WTC11 (cell line): ENCODE measurements at regions not wholly inside any gene's neighbourhood (a gene's known extent, or its start where the extent isn't known, plus 50 kb on each side); places are given as distances from the start of the nearest gene placed in this dataset.

ENCODE experiments used
- ATAC-seq: fragments of 200-7000 bp; cut with Tn5 transposase; 2 replicates; pipeline ENCODE4 v1.10.0; 2021; ENCODE audit warnings: mild to moderate bottlenecking, moderate library complexity
- CTCF ChIA-PET: fragments of 300-600 bp; sonication (Branson Sonifier 250); formaldehyde crosslinking; loops from one replicate; lab custom pipeline; 2021; ENCODE audit warnings: antibody characterized with exemption; lab: Charles Lee
- POLR2A ChIA-PET: fragments of 350-600 bp; sonication (Branson Sonifier 250); formaldehyde crosslinking; loops from one replicate; lab custom pipeline; 2021; ENCODE audit warnings: antibody characterized with exemption; lab: Charles Lee
- DNase-seq: peaks from one replicate; pipeline ENCODE4 v3.0.0; 2021; ENCODE audit warnings: low spot score
- H3K27ac Mint-ChIP-seq: 2 replicates; pipeline ENCODE4 v1.8.0; 2021; ENCODE audit warnings: mixed read lengths
- H3K27me3 Mint-ChIP-seq: 2 replicates; pipeline ENCODE4 v1.8.0; 2021; ENCODE audit warnings: low read depth, mild to moderate bottlenecking, moderate library complexity, mixed read lengths
- H3K36me3 Mint-ChIP-seq: 2 replicates; pipeline ENCODE4 v1.8.0; 2021; ENCODE audit warnings: mixed read lengths
- H3K4me1 Mint-ChIP-seq: 2 replicates; pipeline ENCODE4 v1.8.0; 2022; ENCODE audit warnings: mixed read lengths
- H3K4me3 Mint-ChIP-seq: 2 replicates; pipeline ENCODE4 v1.8.0; 2021; ENCODE audit warnings: mild to moderate bottlenecking, moderate library complexity, mixed read lengths
- H3K9me3 Mint-ChIP-seq: 2 replicates; pipeline ENCODE4 v1.8.0; 2021; ENCODE audit warnings: mixed read lengths
- CDX4 ChIP-seq: fragments of 250-450 bp; sonication (Bioruptor Pico); IDR thresholded peaks from 2 replicates; pipeline ENCODE4 v1.9.0; 2021; ENCODE audit warnings: moderate library complexity, mild to moderate bottlenecking, inconsistent platforms, borderline replicate concordance
- CREB1 ChIP-seq: sonication (generic); formaldehyde crosslinking; IDR thresholded peaks from 2 replicates; pipeline ENCODE4 v1.8.0; 2023; ENCODE audit warnings: mild to moderate bottlenecking, missing genetic modification reagents
- ELF4 ChIP-seq: sonication (generic); formaldehyde crosslinking; IDR thresholded peaks from 2 replicates; pipeline ENCODE4 v1.8.1; 2022; ENCODE audit warnings: low read depth, mild to moderate bottlenecking, moderate library complexity, missing genetic modification reagents
- ERG ChIP-seq: fragments of 250-450 bp; sonication (Bioruptor Pico); IDR thresholded peaks from 2 replicates; pipeline ENCODE4 v1.8.0; 2021; ENCODE audit warnings: mild to moderate bottlenecking
- FOXP4 ChIP-seq: sonication (generic); formaldehyde crosslinking; IDR thresholded peaks from 2 replicates; pipeline ENCODE4 v1.8.0; 2022; ENCODE audit warnings: mild to moderate bottlenecking, missing genetic modification reagents
- IRF2 ChIP-seq: sonication (generic); formaldehyde crosslinking; IDR thresholded peaks from 2 replicates; pipeline ENCODE4 v1.8.0; 2022; ENCODE audit warnings: low read depth, missing genetic modification reagents, borderline replicate concordance
- MLX ChIP-seq: sonication (generic); formaldehyde crosslinking; IDR thresholded peaks from 2 replicates; pipeline ENCODE4 v1.8.1; 2023; ENCODE audit warnings: mild to moderate bottlenecking, missing genetic modification reagents, moderate library complexity
- RELA ChIP-seq: sonication (generic); formaldehyde crosslinking; IDR thresholded peaks from 2 replicates; pipeline ENCODE4 v1.8.1; 2022; ENCODE audit warnings: missing genetic modification reagents, mild to moderate bottlenecking, borderline replicate concordance
- USF2 ChIP-seq: sonication (generic); formaldehyde crosslinking; IDR thresholded peaks from 2 replicates; pipeline ENCODE4 v1.8.1; 2023; ENCODE audit warnings: mild to moderate bottlenecking, missing genetic modification reagents, moderate library complexity
- ZMAT4 ChIP-seq: fragments of 250-450 bp; sonication (Bioruptor Pico); IDR thresholded peaks from 2 replicates; pipeline ENCODE4 v1.9.0; 2021; ENCODE audit warnings: mild to moderate bottlenecking
- ZNF219 ChIP-seq: sonication (generic); formaldehyde crosslinking; IDR thresholded peaks from 2 replicates; pipeline ENCODE4 v1.8.0; 2023; ENCODE audit warnings: missing genetic modification reagents, mild to moderate bottlenecking, borderline replicate concordance
- ZNF425 ChIP-seq: fragments of 250-450 bp; sonication (Bioruptor Pico); conservative IDR thresholded peaks from 2 replicates; pipeline ENCODE4 v1.9.0; 2021; ENCODE audit warnings: mild to moderate bottlenecking
- ZNF512 ChIP-seq: sonication (generic); formaldehyde crosslinking; IDR thresholded peaks from 2 replicates; pipeline ENCODE4 v1.8.1; 2022; ENCODE audit warnings: missing genetic modification reagents, borderline replicate concordance

GRCh38 chr2:239819974-239820555 lies 205.1 kb downstream of the NDUFA10 start:
- TF ChIP-seq ZMAT4 (CRISPR knock-in tag) (no peak), RELA (CRISPR knock-in tag) (no peak), MLX (CRISPR knock-in tag) (no peak), CDX4 (CRISPR knock-in tag) (no peak), ELF4 (no peak), CREB1 (no peak), ERG (no peak), FOXP4 (CRISPR knock-in tag) (no peak), ZNF425 (no peak), ZNF219 (no peak)
- no peaks in the 10 kb centered on the region for H3K36me3 Mint-ChIP-seq
- DNase-seq (no peak), ATAC-seq (no peak)
- ChIA-PET POLR2A (no interaction called here), CTCF (no interaction called here)
- H3K4me1 Mint-ChIP-seq = peaks cover 9% of the 10 kb centered on the region
- no peak overlapping the region for H3K27ac Mint-ChIP-seq
- no peaks in the 10 kb centered on the region for H3K9me3 Mint-ChIP-seq
- H3K27me3 Mint-ChIP-seq = no peaks in the 10 kb centered on the region
- H3K4me3 Mint-ChIP-seq = no peak overlapping the region

GRCh38 chr2:239819091-239819973 lies 205.8 kb downstream of the NDUFA10 start:
- H3K4me1 Mint-ChIP-seq = peaks cover 5% of the 10 kb centered on the region
- H3K4me3 Mint-ChIP-seq = no peak overlapping the region

More at GRCh38 chr2:239819091-239819973, 205.8 kb downstream of the NDUFA10 start:
- CTCF ChIA-PET = no interaction called here
- TF ChIP-seq ZNF512 (CRISPR knock-in tag) (no peak), IRF2 (no peak), USF2 (CRISPR knock-in tag) (no peak)
- no peak for ATAC-seq
- Mint-ChIP-seq H3K36me3 (no peaks in the 10 kb centered on the region), H3K27ac (no peak overlapping the region), H3K27me3 (no peaks in the 10 kb centered on the region), H3K9me3 (no peaks in the 10 kb centered on the region)
- DNase-seq = no peak
- POLR2A ChIA-PET = no interaction called here
